ENCODE measurements at regions not wholly inside any gene's neighbourhood (a gene's known extent, or its start where the extent isn't known, plus 50 kb on each side); places are given as distances from the start of the nearest gene placed in this dataset.

GRCh38 chr6:25014369-25014768 lies 78.6 kb upstream of the RIPOR2 start:
- TF ChIP-seq TAF1 (IDR thresholded peaks at IDR 0.05; ENCODE audit: borderline replicate concordance, insufficient read depth, low read length), result no peak
- TF ChIP-seq REST (IDR thresholded peaks at IDR 0.05; ENCODE audit: insufficient read depth in 1 of 2, low read depth in 2 of 2, low read length in 2 of 2), result no peak
- TF ChIP-seq POLR2AphosphoS5 (IDR thresholded peaks at IDR 0.05; ENCODE audit: low read depth, low read length), result no peak
- no peak for TF ChIP-seq SIN3A (IDR thresholded peaks at IDR 0.05; ENCODE audit: borderline replicate concordance, insufficient read depth, low read length)
- TF ChIP-seq FOXP2 (optimal IDR thresholded peaks at IDR 0.05; ENCODE audit: borderline replicate concordance, extremely low read depth, extremely low read length, insufficient read depth), result no peak

- no peak for TF ChIP-seq TAF1 (IDR thresholded peaks at IDR 0.05; ENCODE audit: borderline replicate concordance, insufficient read depth, low read length)
- TF ChIP-seq REST (IDR thresholded peaks at IDR 0.05; ENCODE audit: insufficient read depth in 1 of 2, low read depth in 2 of 2, low read length in 2 of 2), result no peak
- TF ChIP-seq POLR2AphosphoS5 (IDR thresholded peaks at IDR 0.05; ENCODE audit: low read depth, low read length), result no peak
- TF ChIP-seq FOXP2 (optimal IDR thresholded peaks at IDR 0.05; ENCODE audit: borderline replicate concordance, extremely low read depth, extremely low read length, insufficient read depth), result no peak
Observed at GRCh38 chr6:25014791-25015560, 79.2 kb upstream of the RIPOR2 start.

GRCh38 chr6:25016014-25016720 lies 80.4 kb upstream of the RIPOR2 start:
- TF ChIP-seq REST (IDR thresholded peaks at IDR 0.05; ENCODE audit: insufficient read depth in 1 of 2, low read depth in 2 of 2, low read length in 2 of 2) (no peak), SIN3A (IDR thresholded peaks at IDR 0.05; ENCODE audit: borderline replicate concordance, insufficient read depth, low read length) (no peak), FOXP2 (optimal IDR thresholded peaks at IDR 0.05; ENCODE audit: borderline replicate concordance, extremely low read depth, extremely low read length, insufficient read depth) (no peak), POLR2AphosphoS5 (IDR thresholded peaks at IDR 0.05; ENCODE audit: low read depth, low read length) (no peak), TAF1 (IDR thresholded peaks at IDR 0.05; ENCODE audit: borderline replicate concordance, insufficient read depth, low read length) (no peak)

- no peak for TF ChIP-seq REST (IDR thresholded peaks at IDR 0.05; ENCODE audit: insufficient read depth in 1 of 2, low read depth in 2 of 2, low read length in 2 of 2)
- TF ChIP-seq POLR2AphosphoS5 (IDR thresholded peaks at IDR 0.05; ENCODE audit: low read depth, low read length), result no peak
- TF ChIP-seq TAF1 (IDR thresholded peaks at IDR 0.05; ENCODE audit: borderline replicate concordance, insufficient read depth, low read length), result no peak
- no peak for TF ChIP-seq FOXP2 (optimal IDR thresholded peaks at IDR 0.05; ENCODE audit: borderline replicate concordance, extremely low read depth, extremely low read length, insufficient read depth)
- no peak for TF ChIP-seq SIN3A (IDR thresholded peaks at IDR 0.05; ENCODE audit: borderline replicate concordance, insufficient read depth, low read length)
Observed at GRCh38 chr6:25017486-25017885, 81.7 kb upstream of the RIPOR2 start.
